ENCODE measurements at regions not wholly inside any gene's neighbourhood (a gene's known extent, or its start where the extent isn't known, plus 50 kb on each side); places are given as distances from the start of the nearest gene placed in this dataset.
A peak's percentile ranks its signal among the peaks of the same experiment; 100 is the strongest.

GRCh38 chr12:124631681-124632256, 64.4 kb upstream of the NCOR2 start:
- no peak overlapping the region for H3K4me3 ChIP-seq (ENCODE audit: insufficient read length, low read depth)
- no peaks in the 10 kb centered on the region for H3K27me3 ChIP-seq (ENCODE audit: insufficient read depth, insufficient read length)
- TF ChIP-seq SUZ12 (IDR thresholded peaks at IDR 0.05; ENCODE audit: extremely low read depth, insufficient read depth, insufficient read length) = no peak
- no peak overlapping the region for H3K9ac ChIP-seq (ENCODE audit: insufficient read length, low read depth)
- peaks cover 9% of the 10 kb centered on the region for H3K4me1 ChIP-seq (ENCODE audit: insufficient read depth, insufficient read length)
- DNase-seq (ENCODE audit: low read depth, low spot score) = no peak
- H3K9me3 ChIP-seq (ENCODE audit: insufficient read depth, low read length) = peaks cover 9% of the 10 kb centered on the region; the same call in 1 of the 2 replicates
- no peaks in the 10 kb centered on the region for H3K36me3 ChIP-seq (ENCODE audit: insufficient read depth, insufficient read length, low read length)

GRCh38 chr12:124630791-124631313, 63.4 kb upstream of the NCOR2 start:
- peak; percentile 82 for DNase-seq (ENCODE audit: low read depth, low spot score)
- TF ChIP-seq ZNF274 (IDR thresholded peaks at IDR 0.05; ENCODE audit: low read depth, low read length) = no peak
- no peak for TF ChIP-seq SUZ12 (IDR thresholded peaks at IDR 0.05; ENCODE audit: extremely low read depth, insufficient read depth, insufficient read length)
- TF ChIP-seq YY1 (IDR thresholded peaks at IDR 0.05; ENCODE audit: insufficient read depth, insufficient read length) = peak; percentile 65
- Histone ChIP-seq H3K36me3 (ENCODE audit: insufficient read depth, insufficient read length, low read length) (no peaks in the 10 kb centered on the region), H3K9me3 (ENCODE audit: insufficient read depth, low read length) (peaks cover 9% of the 10 kb centered on the region; the same call in 1 of the 2 replicates), H3K9ac (ENCODE audit: insufficient read length, low read depth) (no peak overlapping the region), H3K4me3 (ENCODE audit: insufficient read length, low read depth) (no peak overlapping the region), H3K27me3 (ENCODE audit: insufficient read depth, insufficient read length) (no peaks in the 10 kb centered on the region), H3K4me1 (ENCODE audit: insufficient read depth, insufficient read length) (peaks cover 11% of the 10 kb centered on the region)

GRCh38 chr12:124629789-124630480, 62.5 kb upstream of the NCOR2 start:
- H3K4me3 ChIP-seq (ENCODE audit: insufficient read length, low read depth) = no peak overlapping the region
- peaks cover 11% of the 10 kb centered on the region for H3K4me1 ChIP-seq (ENCODE audit: insufficient read depth, insufficient read length)
- no peaks in the 10 kb centered on the region for H3K36me3 ChIP-seq (ENCODE audit: insufficient read depth, insufficient read length, low read length)
- H3K27me3 ChIP-seq (ENCODE audit: insufficient read depth, insufficient read length) = no peaks in the 10 kb centered on the region
- TF ChIP-seq SUZ12 (IDR thresholded peaks at IDR 0.05; ENCODE audit: extremely low read depth, insufficient read depth, insufficient read length) (no peak), YY1 (IDR thresholded peaks at IDR 0.05; ENCODE audit: insufficient read depth, insufficient read length) (no peak), ZNF274 (IDR thresholded peaks at IDR 0.05; ENCODE audit: low read depth, low read length) (no peak)
- no peak for DNase-seq (ENCODE audit: low read depth, low spot score)
- no peak overlapping the region for H3K9ac ChIP-seq (ENCODE audit: insufficient read length, low read depth)
- H3K9me3 ChIP-seq (ENCODE audit: insufficient read depth, low read length) = peaks cover 9% of the 10 kb centered on the region; the same call in 1 of the 2 replicates

- DNase-seq (ENCODE audit: low read depth, low spot score) = no peak
- H3K27me3 ChIP-seq (ENCODE audit: insufficient read depth, insufficient read length) = no peaks in the 10 kb centered on the region
- H3K4me1 ChIP-seq (ENCODE audit: insufficient read depth, insufficient read length) = peaks cover 18% of the 10 kb centered on the region
- no peaks in the 10 kb centered on the region for H3K36me3 ChIP-seq (ENCODE audit: insufficient read depth, insufficient read length, low read length)
- no peak overlapping the region for H3K4me3 ChIP-seq (ENCODE audit: insufficient read length, low read depth)
- H3K9ac ChIP-seq (ENCODE audit: insufficient read length, low read depth) = no peak overlapping the region
- TF ChIP-seq SUZ12 (IDR thresholded peaks at IDR 0.05; ENCODE audit: extremely low read depth, insufficient read depth, insufficient read length) (no peak), ZNF274 (IDR thresholded peaks at IDR 0.05; ENCODE audit: low read depth, low read length) (no peak), YY1 (IDR thresholded peaks at IDR 0.05; ENCODE audit: insufficient read depth, insufficient read length) (no peak)
- peaks cover 9% of the 10 kb centered on the region; the same call in 1 of the 2 replicates for H3K9me3 ChIP-seq (ENCODE audit: insufficient read depth, low read length)
Measured at GRCh38 chr12:124629117-124629516, 61.7 kb upstream of the NCOR2 start.

- H3K36me3 ChIP-seq (ENCODE audit: insufficient read depth, insufficient read length, low read length) = no peaks in the 10 kb centered on the region
- peaks cover 28% of the 10 kb centered on the region for H3K4me1 ChIP-seq (ENCODE audit: insufficient read depth, insufficient read length)
- H3K27me3 ChIP-seq (ENCODE audit: insufficient read depth, insufficient read length) = no peaks in the 10 kb centered on the region
- no peak overlapping the region for H3K9ac ChIP-seq (ENCODE audit: insufficient read length, low read depth)
- no peak for DNase-seq (ENCODE audit: low read depth, low spot score)
- TF ChIP-seq ZNF274 (IDR thresholded peaks at IDR 0.05; ENCODE audit: low read depth, low read length) (no peak), SUZ12 (IDR thresholded peaks at IDR 0.05; ENCODE audit: extremely low read depth, insufficient read depth, insufficient read length) (no peak), YY1 (IDR thresholded peaks at IDR 0.05; ENCODE audit: insufficient read depth, insufficient read length) (no peak)
- peaks cover 9% of the 10 kb centered on the region; the same call in 1 of the 2 replicates for H3K9me3 ChIP-seq (ENCODE audit: insufficient read depth, low read length)
- no peak overlapping the region for H3K4me3 ChIP-seq (ENCODE audit: insufficient read length, low read depth)
Measured at GRCh38 chr12:124627956-124628355, 60.5 kb upstream of the NCOR2 start.

- no peak overlapping the region for H3K4me3 ChIP-seq (ENCODE audit: insufficient read length, low read depth)
- no peak for DNase-seq (ENCODE audit: low read depth, low spot score)
- H3K36me3 ChIP-seq (ENCODE audit: insufficient read depth, insufficient read length, low read length) = no peaks in the 10 kb centered on the region
- H3K9ac ChIP-seq (ENCODE audit: insufficient read length, low read depth) = no peak overlapping the region
- TF ChIP-seq SUZ12 (IDR thresholded peaks at IDR 0.05; ENCODE audit: extremely low read depth, insufficient read depth, insufficient read length) (no peak), ZNF274 (IDR thresholded peaks at IDR 0.05; ENCODE audit: low read depth, low read length) (no peak), YY1 (IDR thresholded peaks at IDR 0.05; ENCODE audit: insufficient read depth, insufficient read length) (no peak)
- H3K27me3 ChIP-seq (ENCODE audit: insufficient read depth, insufficient read length) = no peaks in the 10 kb centered on the region
- H3K4me1 ChIP-seq (ENCODE audit: insufficient read depth, insufficient read length) = peaks cover 24% of the 10 kb centered on the region
- peaks cover 9% of the 10 kb centered on the region; the same call in 1 of the 2 replicates for H3K9me3 ChIP-seq (ENCODE audit: insufficient read depth, low read length)
Measured at GRCh38 chr12:124626971-124627411, 59.6 kb upstream of the NCOR2 start.
